KMS-11 (cell line): ENCODE measurements at regions not wholly inside any gene's neighbourhood (a gene's known extent, or its start where the extent isn't known, plus 50 kb on each side); places are given as distances from the start of the nearest gene placed in this dataset.

ENCODE experiments used
- H2AFZ ChIP-seq: fragments of 200-600 bp; sonication (generic); 2 replicates; pipeline ENCODE4 v1.6.1; 2016; ENCODE audit warnings: antibody characterized with exemption, mixed run types, low read depth
- H3K27ac ChIP-seq: fragments of 200-600 bp; sonication (generic); 2 replicates; pipeline ENCODE4 v1.6.1; 2016; ENCODE audit warnings: mild to moderate bottlenecking, mixed run types
- H3K27me3 ChIP-seq: fragments of 200-600 bp; sonication (generic); 2 replicates; pipeline ENCODE4 v1.6.1; 2017; ENCODE audit warnings: mild to moderate bottlenecking, low read depth, mixed run types, moderate library complexity; ENCODE audit not compliant: insufficient read depth
- H3K36me3 ChIP-seq: fragments of 200-600 bp; sonication (generic); 2 replicates; pipeline ENCODE4 v1.6.1; 2017; ENCODE audit warnings: mild to moderate bottlenecking, mixed run types; ENCODE audit not compliant: insufficient read depth
- H3K4me1 ChIP-seq: fragments of 200-600 bp; sonication (generic); 2 replicates; pipeline ENCODE4 v1.6.1; 2016; ENCODE audit warnings: mild to moderate bottlenecking, low read depth, mixed run types; ENCODE audit not compliant: poor library complexity, severe bottlenecking
- H3K4me2 ChIP-seq: fragments of 200-600 bp; sonication (generic); 2 replicates; pipeline ENCODE4 v1.7.0; 2016; ENCODE audit warnings: mild to moderate bottlenecking, mixed run types
- H3K4me3 ChIP-seq: fragments of 200-600 bp; sonication (generic); IDR thresholded peaks from 2 replicates; pipeline ENCODE4 v1.6.1; 2017; ENCODE audit warnings: low read depth, low read length, mixed read lengths; ENCODE audit not compliant: insufficient read depth
- H3K79me2 ChIP-seq: fragments of 200-600 bp; sonication (generic); 2 replicates; pipeline ENCODE4 v1.6.1; 2016; ENCODE audit warnings: low read depth, mixed run types; ENCODE audit not compliant: insufficient read depth
- H3K9ac ChIP-seq: fragments of 200-600 bp; sonication (generic); 2 replicates; pipeline ENCODE4 v1.6.1; 2016; ENCODE audit warnings: mild to moderate bottlenecking, mixed run types
- H4K20me1 ChIP-seq: fragments of 200-600 bp; sonication (generic); 2 replicates; pipeline ENCODE4 v1.6.1; 2016; ENCODE audit warnings: mild to moderate bottlenecking, mixed run types; ENCODE audit not compliant: insufficient read depth
- CTCF ChIP-seq: fragments of 200-600 bp; sonication (generic); conservative IDR thresholded peaks from 2 replicates; pipeline ENCODE4 v1.6.1; 2017; ENCODE audit warnings: low read depth, mild to moderate bottlenecking, antibody characterized with exemption, low read length, moderate library complexity, mixed read lengths

GRCh38 chr18:75643083-75643482 is 215.6 kb upstream of the SMIM21 start:
- H3K79me2 ChIP-seq = no peaks in the 10 kb centered on the region
- no peak overlapping the region for H3K27ac ChIP-seq
- H3K9ac ChIP-seq = no peak overlapping the region
- H3K4me1 ChIP-seq = no peaks in the 10 kb centered on the region
- no peaks in the 10 kb centered on the region for H3K36me3 ChIP-seq
- no peak overlapping the region for H2AFZ ChIP-seq
- H3K4me2 ChIP-seq = no peak overlapping the region
- H3K4me3 ChIP-seq = no peak overlapping the region
- no peaks in the 10 kb centered on the region for H3K27me3 ChIP-seq
- no peak for TF ChIP-seq CTCF
- no peaks in the 10 kb centered on the region for H4K20me1 ChIP-seq

- no peak overlapping the region for H3K4me2 ChIP-seq
- no peak overlapping the region for H3K4me3 ChIP-seq
- no peak overlapping the region for H3K27ac ChIP-seq
- H3K4me1 ChIP-seq = no peaks in the 10 kb centered on the region
- no peak overlapping the region for H3K9ac ChIP-seq
- no peaks in the 10 kb centered on the region for H3K36me3 ChIP-seq
- no peaks in the 10 kb centered on the region for H3K27me3 ChIP-seq
- H3K79me2 ChIP-seq = no peaks in the 10 kb centered on the region
- TF ChIP-seq CTCF = no peak
- no peaks in the 10 kb centered on the region for H4K20me1 ChIP-seq
- H2AFZ ChIP-seq = no peak overlapping the region
These were observed 211.9 kb upstream of the SMIM21 start for GRCh38 chr18:75639472-75639831.

- H4K20me1 ChIP-seq = no peaks in the 10 kb centered on the region
- H3K9ac ChIP-seq = no peak overlapping the region
- no peak overlapping the region for H3K4me3 ChIP-seq
- no peak overlapping the region for H3K27ac ChIP-seq
- no peak overlapping the region for H2AFZ ChIP-seq
- no peaks in the 10 kb centered on the region for H3K79me2 ChIP-seq
- TF ChIP-seq CTCF = no peak
- no peak overlapping the region for H3K4me2 ChIP-seq
- no peaks in the 10 kb centered on the region for H3K27me3 ChIP-seq
- no peaks in the 10 kb centered on the region for H3K36me3 ChIP-seq
- no peaks in the 10 kb centered on the region for H3K4me1 ChIP-seq
These were observed 211.4 kb upstream of the SMIM21 start for GRCh38 chr18:75638776-75639471.

- Histone ChIP-seq H3K4me2 (no peak overlapping the region), H4K20me1 (no peaks in the 10 kb centered on the region), H3K4me1 (no peaks in the 10 kb centered on the region), H3K27ac (no peak overlapping the region), H3K4me3 (no peak overlapping the region), H3K27me3 (no peaks in the 10 kb centered on the region), H3K79me2 (no peaks in the 10 kb centered on the region), H3K36me3 (no peaks in the 10 kb centered on the region), H3K9ac (no peak overlapping the region), H2AFZ (no peak overlapping the region)
- TF ChIP-seq CTCF = no peak
These were observed 210.8 kb upstream of the SMIM21 start for GRCh38 chr18:75638223-75638775.
